ENCODE measurements at regions not wholly inside any gene's neighbourhood (a gene's known extent, or its start where the extent isn't known, plus 50 kb on each side); places are given as distances from the start of the nearest gene placed in this dataset.

- DNase-seq, result no peak
Measured at GRCh38 chr4:138014590-138015288, 227.4 kb downstream of the SLC7A11 start.

GRCh38 chr4:138013625-138014024 lies 228.5 kb downstream of the SLC7A11 start:
- DNase-seq, result peak; percentile 6

- no peak for DNase-seq
Measured at GRCh38 chr4:138010639-138011038, 231.5 kb downstream of the SLC7A11 start.

- peak; percentile 2 for DNase-seq
Measured at GRCh38 chr4:138007572-138007971, 234.6 kb downstream of the SLC7A11 start.

- no peak for DNase-seq
Measured at GRCh38 chr4:138005486-138005885, 236.7 kb downstream of the SLC7A11 start.

GRCh38 chr4:138003248-138003647 lies 238.9 kb downstream of the SLC7A11 start:
- no peak for DNase-seq

GRCh38 chr4:137998666-137999429 lies 243.3 kb downstream of the SLC7A11 start:
- DNase-seq, result no peak

- peak; percentile 85 for DNase-seq
Measured at GRCh38 chr4:137997496-137997895, 244.7 kb downstream of the SLC7A11 start.

GRCh38 chr4:137994853-137995252 lies 247.3 kb downstream of the SLC7A11 start:
- DNase-seq, result no peak

- no peak for DNase-seq
Measured at GRCh38 chr4:137993232-137993631, 248.9 kb downstream of the SLC7A11 start.

GRCh38 chr4:137981277-137981676 lies 260.9 kb downstream of the SLC7A11 start:
- DNase-seq, result no peak

- no peak for DNase-seq
Measured at GRCh38 chr4:137980641-137981040, 261.5 kb downstream of the SLC7A11 start.

GRCh38 chr4:137979938-137980337 lies 262.2 kb downstream of the SLC7A11 start:
- no peak for DNase-seq

- no peak for DNase-seq
Measured at GRCh38 chr4:137968956-137969678, 273.0 kb downstream of the SLC7A11 start.

GRCh38 chr4:137967480-137968190 lies 274.5 kb downstream of the SLC7A11 start:
- no peak for DNase-seq

- no peak for DNase-seq
Measured at GRCh38 chr4:137966504-137966903, 275.6 kb downstream of the SLC7A11 start.

- DNase-seq, result no peak
Measured at GRCh38 chr4:137961051-137961438, 281.1 kb downstream of the SLC7A11 start.

- no peak for DNase-seq
Measured at GRCh38 chr4:137960371-137961050, 281.6 kb downstream of the SLC7A11 start.

- no peak for DNase-seq
Measured at GRCh38 chr4:137957806-137958205, 284.3 kb downstream of the SLC7A11 start.

GRCh38 chr4:137956256-137956655 lies 285.9 kb downstream of the SLC7A11 start:
- DNase-seq, result no peak

GRCh38 chr4:137955595-137955994 lies 286.6 kb downstream of the SLC7A11 start:
- peak; percentile 41 for DNase-seq

- DNase-seq, result no peak
Measured at GRCh38 chr4:137952116-137952515, 290.0 kb downstream of the SLC7A11 start.

Measured in NCI-H82 (cell line).